AG04449 (cell line): ENCODE measurements at regions not wholly inside any gene's neighbourhood (a gene's known extent, or its start where the extent isn't known, plus 50 kb on each side); places are given as distances from the start of the nearest gene placed in this dataset.

Source experiments
- CTCF ChIA-PET: fragments of 350-600 bp; formaldehyde crosslinking; extraction: SDS; loops from one replicate; lab custom pipeline; 2021; ENCODE audit warnings: antibody characterized with exemption; lab: Yijun Ruan, JAX
- POLR2A ChIA-PET: fragments of 400-600, 350-600 bp; formaldehyde crosslinking; extraction: SDS; loops from one replicate; lab custom pipeline; 2020; ENCODE audit warnings: antibody characterized with exemption, inconsistent platforms; lab: Yijun Ruan, JAX
- DNase-seq: peaks from one replicate; pipeline ENCODE4 v3.0.0-alpha.2; 2010; ENCODE audit warnings: low read depth, low spot score
- H3K4me3 ChIP-seq: 2 replicates; pipeline ENCODE4 v1.5.1; 2011; ENCODE audit warnings: low read depth, mild to moderate bottlenecking, control low read depth, low read length
- CTCF ChIP-seq: IDR thresholded peaks from one replicate; pipeline ENCODE4 v1.5.1; 2011; ENCODE audit warnings: mild to moderate bottlenecking, moderate library complexity, low read length, control low read depth, inconsistent platforms; ENCODE audit not compliant: insufficient read depth; ENCODE audit errors: missing control alignments

GRCh38 chr7:110604206-110604605, 486.7 kb upstream of the LRRN3 start:
- ChIA-PET POLR2A (no interaction called here), CTCF (no interaction called here)
- no peak overlapping the region for H3K4me3 ChIP-seq
- TF ChIP-seq CTCF: no peak
- DNase-seq: no peak

- no peak for DNase-seq
- no peak overlapping the region for H3K4me3 ChIP-seq
- no peak for TF ChIP-seq CTCF
- ChIA-PET CTCF (no interaction called here), POLR2A (no interaction called here)
Observed at GRCh38 chr7:110604885-110605284, 486.0 kb upstream of the LRRN3 start.

DNA sequence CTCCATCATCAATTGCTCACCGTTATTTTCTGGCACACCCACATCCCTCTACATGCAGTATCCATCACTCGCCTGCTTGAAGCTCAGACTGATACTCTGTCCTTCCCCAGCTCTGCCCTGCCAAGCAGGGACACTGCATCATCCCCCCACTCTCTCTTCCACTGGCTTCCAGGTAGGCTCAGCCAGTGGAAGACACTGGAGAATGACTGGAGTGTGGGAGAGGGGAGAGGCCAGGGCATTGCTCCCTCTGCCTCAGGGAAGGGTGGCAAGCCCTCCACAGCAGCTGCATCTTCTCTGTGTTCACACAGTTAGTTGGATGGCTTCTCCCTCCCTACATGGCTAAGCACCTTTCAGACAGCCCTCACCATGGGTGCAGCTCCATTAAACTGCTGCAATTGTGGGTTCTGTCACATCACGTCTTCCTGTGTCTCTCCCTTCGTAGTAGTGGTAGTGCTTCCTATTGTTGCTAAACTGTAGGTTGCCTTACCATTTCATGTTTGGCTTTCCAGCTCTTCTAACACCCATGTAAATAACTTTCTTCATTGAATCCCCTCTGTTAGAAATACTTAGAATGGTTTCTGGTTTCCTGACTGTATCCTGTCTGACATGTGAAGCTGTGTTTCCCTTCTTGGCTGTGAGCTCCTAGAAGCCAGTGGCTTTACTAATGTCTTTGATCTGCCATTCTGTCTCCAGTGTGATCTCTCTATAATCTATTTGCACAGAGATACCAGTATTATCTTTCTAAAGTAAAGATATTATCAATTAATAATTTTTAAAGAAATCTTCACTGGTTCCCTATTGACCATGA, 483.7 kb upstream of the LRRN3 start:
- ChIA-PET CTCF (no interaction called here), POLR2A (no interaction called here)
- no peak for DNase-seq
- no peak for TF ChIP-seq CTCF
- no peak overlapping the region for H3K4me3 ChIP-seq

- no peak for DNase-seq
- TF ChIP-seq CTCF: no peak
- CTCF ChIA-PET: no interaction called here
- POLR2A ChIA-PET: no interaction called here
- H3K4me3 ChIP-seq: no peak overlapping the region
Observed at GRCh38 chr7:110609336-110609735, 481.6 kb upstream of the LRRN3 start.

GRCh38 chr7:110612680-110613079, 478.2 kb upstream of the LRRN3 start:
- no peak for DNase-seq

More at GRCh38 chr7:110612680-110613079, 478.2 kb upstream of the LRRN3 start:
- CTCF ChIA-PET: no interaction called here
- POLR2A ChIA-PET: no interaction called here
- no peak overlapping the region for H3K4me3 ChIP-seq
- no peak for TF ChIP-seq CTCF
